Kidney tubule cell (primary cell): ENCODE measurements at regions not wholly inside any gene's neighbourhood (a gene's known extent, or its start where the extent isn't known, plus 50 kb on each side); places are given as distances from the start of the nearest gene placed in this dataset.
"Not testable (repeated sequence)": the region's sequence is repeated elsewhere in the genome, so short reads cannot be mapped to it uniquely, and the experiment has no call there.

Experiments
- DNase-seq: peaks from one replicate; pipeline ENCODE4 v3.0.0-alpha.2; 2018; ENCODE audit warnings: low spot score

DNA sequence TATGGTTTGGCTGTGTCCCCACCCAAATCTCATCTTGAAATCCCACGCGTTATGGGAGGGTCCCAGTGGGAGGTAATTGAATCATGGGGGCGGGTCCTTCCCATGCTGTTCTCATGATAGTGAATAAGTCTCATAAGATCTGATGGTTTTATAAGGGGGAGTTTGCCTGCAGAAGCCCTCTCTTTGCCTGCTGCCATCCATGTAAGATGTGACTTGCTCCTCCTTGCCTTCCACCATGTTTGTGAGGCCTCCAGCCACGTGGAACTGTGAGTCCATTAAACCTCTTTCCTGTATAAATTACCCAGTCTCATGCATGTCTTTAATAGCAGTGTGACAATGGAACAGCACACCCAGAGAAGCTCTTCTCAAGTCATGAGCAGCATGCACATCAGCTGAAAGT lies 119.1 kb upstream of the CARD11 start:
- not testable (repeated sequence) for DNase-seq

DNA sequence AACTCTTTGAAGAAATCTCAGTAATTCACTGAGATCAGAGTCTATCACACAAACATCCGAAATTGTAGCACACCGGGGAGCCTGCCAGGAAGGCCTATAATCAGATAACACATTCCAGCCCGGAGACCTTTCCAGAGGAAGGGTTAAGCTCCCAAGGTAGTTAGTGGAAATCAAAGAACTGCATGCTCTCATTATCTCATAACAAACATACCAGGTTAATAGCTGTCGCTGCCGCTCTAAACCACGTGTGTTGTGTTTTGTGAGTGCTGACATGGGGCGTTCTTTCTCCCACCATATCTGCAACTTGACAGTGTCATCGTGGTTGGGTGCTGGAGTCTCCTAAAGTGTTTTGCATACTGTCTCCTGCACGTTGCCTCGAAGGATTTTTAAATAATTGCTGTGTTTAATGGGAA lies 120.7 kb upstream of the CARD11 start:
- DNase-seq = no peak

DNA sequence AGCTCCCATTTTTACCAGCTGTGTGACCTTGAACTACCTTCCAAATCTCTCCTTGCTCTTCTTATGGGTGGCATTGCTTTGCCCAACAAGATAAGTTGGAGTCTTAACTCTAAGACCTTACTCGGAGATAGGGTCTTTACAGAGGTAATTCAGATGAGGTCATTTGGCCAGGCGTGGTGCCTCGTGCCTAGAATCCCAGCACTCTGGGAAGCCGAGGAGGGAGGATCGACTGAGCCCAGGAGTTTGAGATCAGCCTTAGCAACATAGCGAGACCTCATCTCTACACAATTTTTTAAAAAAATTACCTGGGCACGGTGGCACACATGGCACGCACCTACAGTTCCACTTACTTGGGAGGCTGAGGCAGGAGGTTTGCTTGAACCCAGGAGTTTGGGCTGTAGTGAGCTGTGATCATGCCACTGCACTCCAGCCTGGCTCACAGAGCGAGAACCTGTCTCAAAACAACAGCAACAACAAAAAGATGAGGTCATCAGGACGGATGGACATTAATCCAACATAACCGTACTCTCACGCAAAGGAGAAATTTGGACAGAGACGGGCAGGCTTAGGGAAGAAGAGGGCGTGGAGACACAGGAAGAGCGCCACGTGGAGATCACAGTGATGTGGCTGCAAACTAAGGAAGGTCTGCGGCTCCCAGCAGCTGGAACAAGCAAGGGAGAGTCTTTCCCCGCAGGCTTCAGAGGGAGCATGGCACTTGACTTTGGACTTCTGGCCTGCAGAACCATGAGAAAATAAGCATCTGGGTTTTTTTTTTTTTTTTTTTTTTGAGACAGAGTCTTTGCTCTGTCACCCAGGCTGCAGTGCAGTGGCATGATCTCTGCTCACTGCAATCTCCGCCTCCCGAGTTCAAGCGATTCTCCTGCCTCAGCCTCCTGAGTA lies 122.3 kb upstream of the CARD11 start:
- no peak for DNase-seq

DNA sequence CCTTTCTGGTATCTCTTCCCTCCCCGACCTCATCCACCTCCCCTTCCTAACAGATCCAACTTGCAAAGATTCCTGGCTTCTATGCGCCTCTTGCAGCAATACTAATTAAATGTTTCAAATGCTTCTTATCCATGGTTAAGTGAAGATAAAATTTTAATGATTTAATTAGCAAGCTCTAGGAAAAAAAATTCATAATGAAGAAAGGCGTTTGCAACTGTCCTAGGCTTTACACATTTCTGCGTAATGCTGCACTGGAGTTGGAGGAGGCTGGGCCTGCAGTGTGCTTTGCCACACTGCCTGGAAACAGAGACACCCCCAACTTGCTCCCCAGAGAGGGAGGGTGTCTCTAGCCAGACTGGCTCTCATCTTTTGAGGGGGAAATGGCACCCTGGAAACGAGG lies 123.9 kb upstream of the CARD11 start:
- no peak for DNase-seq

DNA sequence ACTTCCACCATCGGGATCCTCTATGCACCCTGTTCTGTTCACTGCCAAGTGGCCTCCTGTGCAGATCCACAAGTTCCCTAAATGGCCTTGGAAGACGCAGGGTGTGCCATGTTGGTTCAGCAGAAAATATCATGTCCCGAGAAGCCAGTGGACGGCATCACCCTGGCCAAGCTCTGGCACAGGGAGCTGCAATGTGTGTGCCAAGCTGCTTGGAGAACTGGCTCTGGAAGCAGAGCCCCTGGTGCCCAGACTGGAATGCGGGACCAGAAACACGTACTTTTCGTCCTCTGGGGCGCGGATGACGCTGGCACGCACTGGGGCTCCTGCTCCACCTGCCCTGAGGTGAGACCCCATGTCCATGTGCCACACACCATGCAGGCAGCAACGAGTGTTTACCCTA lies 124.7 kb upstream of the CARD11 start:
- DNase-seq = no peak

DNA sequence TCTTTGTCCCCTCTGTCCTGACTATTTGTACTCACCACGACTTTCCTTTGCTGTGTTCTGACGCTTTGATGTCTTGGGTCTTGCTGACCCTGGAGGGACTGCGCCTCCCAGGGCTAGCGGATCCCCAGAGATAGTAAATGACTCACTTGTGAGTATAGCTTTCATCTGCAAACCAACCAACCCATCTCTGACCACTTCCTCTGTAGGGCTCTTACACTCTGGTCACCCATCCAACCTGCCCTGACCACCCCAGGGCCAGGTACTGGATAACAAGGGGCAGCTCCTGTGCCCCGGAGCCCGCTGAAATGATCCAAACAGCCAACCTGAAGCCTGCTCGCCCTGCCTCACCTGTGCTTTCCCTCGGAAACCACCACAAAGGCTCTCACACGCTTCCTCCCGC lies 125.2 kb upstream of the CARD11 start:
- DNase-seq = peak; percentile 34

DNA sequence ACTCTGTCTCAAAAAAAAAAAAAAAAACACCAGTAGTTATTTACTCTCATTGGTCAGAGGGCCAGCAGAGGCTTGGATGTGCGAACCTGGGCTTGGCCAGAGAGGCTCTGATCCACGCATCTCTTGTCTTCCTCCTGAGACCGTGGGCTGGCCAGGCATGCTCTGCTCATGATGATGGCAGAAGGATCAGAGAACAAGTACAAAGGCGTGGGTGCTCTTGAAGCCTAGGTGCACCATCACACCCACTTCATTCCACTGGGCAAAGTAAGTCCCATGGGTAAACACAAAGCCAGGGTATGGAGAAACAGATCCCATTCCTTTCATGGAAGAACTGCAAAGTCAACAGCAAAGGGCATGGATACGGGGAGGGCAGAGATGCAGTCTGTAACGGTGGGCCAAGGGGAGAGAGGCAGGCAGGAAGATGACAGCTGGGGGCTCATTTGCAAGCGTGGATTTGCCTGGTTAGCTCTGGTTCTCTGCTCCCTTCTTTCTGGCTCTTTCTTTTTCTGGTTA lies 128.2 kb upstream of the SDK1 start:
- DNase-seq = no peak

DNA sequence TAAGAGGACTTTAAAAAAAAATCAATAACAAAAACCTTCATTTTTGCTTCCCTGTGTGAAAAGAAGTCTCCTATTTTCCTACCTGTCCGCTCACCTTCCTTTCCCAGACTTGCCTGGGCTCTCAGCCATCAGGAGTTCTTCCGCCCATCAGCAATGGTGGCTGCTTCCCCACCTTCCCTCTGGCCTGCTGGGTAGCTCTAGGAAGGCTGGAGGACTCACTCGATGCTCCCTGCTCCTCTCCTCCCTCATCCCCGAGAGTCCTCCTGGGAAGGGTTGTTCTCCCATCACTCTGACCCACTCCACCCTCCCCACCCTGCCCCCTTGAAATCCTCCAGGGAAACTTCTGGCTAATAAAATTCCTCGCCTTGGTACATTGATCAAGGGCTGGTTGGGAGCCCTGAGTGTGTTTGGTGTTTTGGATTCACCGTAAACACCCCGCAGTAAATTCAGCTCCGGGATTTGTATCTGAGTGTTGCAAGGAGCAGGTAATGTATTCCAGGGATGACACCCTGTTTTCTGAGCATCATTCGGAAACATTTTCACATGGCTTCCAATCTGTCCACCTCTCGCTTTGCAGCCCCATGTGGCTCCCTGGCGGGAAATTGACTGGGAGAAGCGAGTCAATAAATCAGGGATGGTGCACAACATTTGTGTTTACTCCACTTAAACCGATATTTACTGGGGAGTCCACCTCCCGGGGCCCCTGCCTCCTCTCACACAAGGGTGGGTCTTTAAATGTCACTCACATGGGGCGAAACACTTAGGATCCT lies 126.4 kb upstream of the SDK1 start:
- no peak for DNase-seq

DNA sequence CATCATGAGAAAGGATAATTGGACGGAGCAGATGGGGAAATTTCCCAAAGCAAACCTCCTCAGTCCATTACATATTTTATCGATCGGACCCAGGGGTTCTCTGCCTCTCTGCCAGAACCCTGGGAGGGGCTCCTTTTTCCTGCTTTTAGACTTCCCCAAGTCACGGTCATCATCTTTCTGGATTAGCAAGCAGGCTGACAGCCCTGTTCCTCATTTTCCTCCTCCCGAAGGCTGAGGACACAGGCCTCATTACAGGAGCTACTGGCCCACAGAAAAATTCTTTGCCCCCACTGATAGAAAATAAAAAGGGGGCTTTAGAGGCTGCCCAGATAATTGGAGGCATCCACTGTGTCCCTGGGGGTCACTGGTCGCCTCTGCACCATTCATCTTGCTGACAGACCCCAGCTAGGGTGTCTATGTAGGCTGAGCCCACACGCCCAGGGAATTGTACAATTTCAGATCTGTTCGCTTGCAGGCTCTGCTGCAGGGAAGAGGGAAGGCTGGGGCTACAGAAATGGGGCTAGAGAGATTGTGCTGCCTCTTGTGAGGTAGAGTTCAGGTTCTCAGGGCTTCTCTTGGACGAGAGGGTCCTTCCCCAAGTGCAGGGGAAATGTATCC lies 125.7 kb upstream of the SDK1 start:
- no peak for DNase-seq

DNA sequence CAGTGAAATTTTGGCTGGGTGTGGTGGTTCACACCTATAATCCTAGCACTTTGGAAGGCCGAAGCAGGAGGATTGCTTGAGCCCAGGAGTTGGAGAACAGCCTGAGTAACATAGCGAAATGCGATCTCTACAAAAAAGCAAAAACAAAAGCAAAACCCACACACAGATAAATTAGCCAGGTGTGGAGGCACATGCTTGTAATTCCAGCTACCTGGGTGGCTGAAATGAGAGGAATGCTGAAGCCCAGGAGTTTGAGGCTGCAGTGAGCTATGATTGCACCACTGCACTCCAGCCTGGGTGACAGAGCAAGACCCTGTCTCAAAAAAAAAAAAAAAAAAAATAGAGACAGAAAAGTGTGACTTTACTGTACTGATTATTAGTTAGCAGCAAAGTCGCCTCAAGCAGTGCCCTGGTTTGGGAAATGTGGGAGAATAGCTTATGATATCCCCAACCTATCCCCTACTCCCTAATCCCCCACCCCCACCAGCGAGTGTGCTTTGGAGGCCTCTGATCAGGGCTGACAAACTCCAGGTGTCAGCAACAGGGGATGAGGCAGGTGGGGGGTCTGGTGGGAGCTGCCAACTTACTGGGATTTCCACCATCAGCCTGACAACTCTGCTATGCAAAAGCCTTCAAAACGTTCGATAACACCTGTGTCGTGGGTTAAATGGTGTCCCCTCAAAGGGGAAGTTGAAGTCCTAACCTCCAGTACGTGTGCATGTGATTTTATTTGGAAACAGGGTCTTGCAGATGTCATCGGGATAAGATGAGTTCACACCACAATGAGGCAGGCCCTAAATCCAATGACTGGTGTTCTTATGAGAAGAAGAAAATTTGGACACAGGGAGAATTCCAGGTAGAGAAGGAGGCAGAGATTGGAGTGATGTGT lies 124.7 kb upstream of the SDK1 start:
- DNase-seq = no peak

DNA sequence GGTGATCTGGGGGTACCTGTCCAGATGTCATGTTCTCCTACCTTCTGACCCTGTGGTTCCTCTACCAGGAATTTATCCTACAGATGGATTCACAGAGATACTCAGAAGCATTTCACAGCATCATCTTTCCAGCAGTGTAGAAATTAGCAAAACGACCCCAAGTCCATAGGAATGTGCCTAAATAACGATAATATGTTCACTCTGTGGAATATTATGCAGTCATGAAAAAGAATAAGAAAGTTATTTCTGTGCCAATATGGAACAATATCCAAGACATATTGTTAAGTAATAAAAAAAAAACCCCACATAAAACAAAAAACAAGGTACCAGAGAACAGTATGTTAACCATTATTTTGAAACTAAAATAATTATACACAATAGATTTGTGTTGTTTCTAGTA lies 123.8 kb upstream of the SDK1 start:
- DNase-seq = no peak

DNA sequence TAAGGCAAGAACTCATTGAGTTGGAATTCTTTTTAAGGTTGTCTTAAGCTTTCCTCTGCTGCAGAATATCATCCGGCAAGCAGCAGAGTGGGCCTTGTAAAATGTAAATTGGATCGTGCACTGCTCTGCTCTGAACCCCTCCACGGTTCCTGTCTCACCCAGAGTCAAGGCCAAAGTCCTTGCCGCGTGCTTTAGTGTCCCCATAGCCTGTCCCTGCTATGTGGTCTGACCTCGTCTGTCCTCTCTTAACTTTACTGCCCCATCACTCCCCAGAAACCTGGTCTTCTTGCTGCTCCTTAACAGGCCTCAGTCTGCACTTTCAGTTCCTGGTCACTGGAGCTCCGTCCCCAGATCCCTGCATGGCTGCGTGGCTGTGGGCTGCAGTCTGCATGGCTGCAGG lies 121.6 kb upstream of the SDK1 start:
- DNase-seq = no peak

DNA sequence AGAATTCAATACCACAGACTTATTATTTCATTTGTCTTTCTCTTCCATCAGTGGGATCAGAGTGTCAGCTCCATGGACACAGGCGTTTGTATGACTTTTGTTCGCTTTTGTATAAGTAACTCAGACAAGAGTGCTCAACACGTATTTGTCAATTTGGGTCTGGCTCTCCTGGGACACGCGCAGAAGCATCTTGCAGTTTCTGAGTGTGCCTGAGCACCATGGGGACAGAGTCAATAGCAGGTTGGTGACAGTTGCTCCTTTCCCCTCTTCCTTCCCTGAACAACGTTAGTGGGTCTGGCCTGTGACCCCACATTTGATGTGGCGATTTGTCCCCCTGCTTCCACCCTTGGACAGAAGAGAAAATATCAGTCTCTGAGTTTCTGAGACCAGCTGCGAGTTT lies 120.4 kb upstream of the SDK1 start:
- DNase-seq = no peak

DNA sequence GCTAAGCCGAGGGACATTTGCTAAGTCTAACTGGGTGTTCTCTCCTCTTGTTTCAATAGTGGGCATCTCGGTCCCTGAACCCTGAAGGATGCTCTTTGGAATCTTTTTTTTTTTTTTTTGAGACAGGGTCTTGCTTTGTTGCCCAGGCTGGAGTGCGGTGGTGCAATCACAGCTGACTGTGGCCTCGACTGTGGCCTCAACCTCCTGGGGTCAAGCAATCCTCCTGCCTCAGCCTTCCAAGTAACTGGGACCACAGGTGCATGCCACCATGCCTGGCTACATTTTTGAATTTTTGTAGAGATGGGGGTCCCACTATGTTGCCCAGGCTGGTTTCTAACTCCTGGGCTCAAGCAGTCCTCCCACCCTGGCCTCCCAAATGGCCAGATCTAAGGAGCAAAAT lies 119.0 kb upstream of the SDK1 start:
- DNase-seq = not testable (repeated sequence)

DNA sequence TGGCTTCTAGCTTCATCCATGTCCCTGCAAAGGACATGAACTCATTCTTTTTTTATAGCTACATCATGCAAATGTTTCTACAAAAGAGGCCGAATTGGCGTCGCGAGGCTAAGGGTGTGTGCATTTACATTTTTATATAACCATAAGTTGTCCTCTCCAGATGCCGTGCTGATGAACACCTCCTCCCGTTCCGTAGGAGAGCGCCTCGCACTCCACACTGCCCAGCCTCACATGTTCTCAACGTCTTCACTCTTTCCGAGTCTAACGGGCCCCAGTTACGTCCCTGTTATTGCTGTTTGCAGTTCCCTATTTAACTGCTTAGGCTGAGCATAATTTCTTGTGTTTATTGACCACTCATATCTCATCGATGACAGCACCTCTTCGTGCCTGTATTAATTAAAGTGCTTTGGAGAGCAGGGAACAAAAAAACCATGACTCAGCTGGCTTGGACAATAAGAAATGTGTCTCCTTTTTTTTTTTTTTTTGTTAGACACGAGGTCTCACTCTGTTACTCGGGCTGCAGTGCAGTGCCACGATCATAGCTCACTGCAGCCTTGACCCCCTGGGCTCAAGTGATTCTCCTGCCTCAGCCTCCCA lies 113.5 kb upstream of the SDK1 start:
- no peak for DNase-seq

DNA sequence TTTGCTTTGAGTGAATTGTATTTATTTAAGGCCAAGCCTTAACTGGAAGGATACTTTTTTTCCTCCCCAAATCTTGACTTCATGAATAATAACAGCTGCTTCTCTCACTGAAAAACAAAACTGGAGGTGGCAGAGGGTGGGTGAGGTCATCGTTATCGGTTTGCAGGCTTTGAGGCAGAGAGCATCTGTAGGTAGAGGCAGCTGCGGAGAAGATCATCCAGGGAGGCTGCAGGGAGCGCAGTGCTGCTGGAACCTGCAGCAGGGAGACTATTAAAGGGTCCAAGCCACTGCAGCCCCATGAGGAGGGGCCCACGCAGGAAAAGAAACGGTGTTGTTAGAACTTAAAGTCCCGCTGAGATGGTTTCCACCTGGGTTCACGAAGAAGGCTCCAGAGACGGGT lies 112.1 kb upstream of the SDK1 start:
- DNase-seq = no peak

DNA sequence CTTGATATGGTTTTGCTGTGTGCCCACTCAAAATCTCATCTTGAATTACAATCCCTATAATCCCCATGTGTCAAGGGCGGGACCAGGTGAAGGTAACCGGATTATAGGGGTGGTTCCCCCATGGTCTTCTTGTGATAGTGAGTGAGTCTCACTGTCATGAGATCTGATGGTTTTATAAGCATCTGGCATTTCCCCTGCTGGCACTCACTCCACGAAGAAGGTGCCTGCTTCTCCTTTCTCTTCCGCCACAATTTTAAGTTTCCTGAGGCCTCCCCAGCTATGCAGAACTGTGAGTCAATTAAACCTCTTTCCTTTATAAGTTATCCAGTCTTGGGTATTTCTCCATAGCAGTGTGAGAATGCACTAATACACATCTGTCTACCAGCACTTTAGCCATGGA lies 109.5 kb upstream of the SDK1 start:
- DNase-seq = no peak

DNA sequence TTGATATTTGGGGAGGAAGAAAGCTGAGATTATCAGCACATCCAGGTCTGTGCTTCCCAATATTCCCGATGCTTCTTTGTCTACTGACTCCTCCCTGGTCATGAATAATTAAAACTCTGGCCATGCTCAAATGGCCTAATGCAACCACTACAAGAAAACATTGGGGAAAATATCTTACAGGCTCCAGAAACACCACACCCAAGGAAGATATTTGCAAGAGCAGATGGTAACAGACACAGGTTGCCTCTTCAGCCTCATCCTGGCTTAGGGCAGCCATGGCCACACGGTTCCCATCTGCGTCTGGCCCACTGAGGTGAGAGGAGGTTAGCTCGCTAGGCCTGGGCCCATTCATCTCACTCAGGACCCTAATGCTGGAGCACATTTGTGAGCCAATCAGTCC lies 108.4 kb upstream of the SDK1 start:
- DNase-seq = no peak

DNA sequence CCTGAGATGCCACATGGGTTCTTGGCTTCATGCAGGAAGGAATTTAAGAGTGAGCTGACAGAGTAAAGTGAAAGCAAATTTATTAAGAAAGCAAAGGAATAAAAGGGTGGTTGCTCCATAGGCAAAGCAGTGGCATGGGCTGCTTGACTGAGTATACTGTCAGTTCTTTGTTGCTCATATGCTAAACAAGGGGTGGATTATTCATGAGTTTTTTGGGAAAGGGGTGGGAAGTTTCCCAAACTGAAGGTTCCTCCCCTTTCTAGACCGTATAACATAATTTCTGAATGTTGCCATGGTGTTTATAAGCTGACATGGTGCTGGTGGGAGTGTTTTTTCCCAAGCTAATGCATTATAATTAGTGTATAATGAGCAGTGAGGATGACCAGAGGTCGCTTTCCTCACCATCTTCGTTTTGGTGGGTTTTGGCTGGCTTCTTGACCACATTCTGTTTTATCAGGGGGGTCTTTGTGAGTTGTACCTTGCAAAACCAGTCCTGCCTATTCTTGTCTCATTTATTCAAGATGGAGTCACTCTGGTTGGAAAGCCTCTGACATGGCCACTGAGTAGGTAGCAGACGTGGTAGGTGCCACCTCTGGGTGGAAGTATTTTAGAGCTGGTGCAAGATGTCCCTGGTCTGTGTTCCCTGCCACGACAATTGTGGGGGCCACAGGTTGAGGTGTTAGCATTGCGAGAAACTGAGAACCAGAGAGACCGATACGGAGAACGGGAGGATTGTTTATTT lies 107.5 kb upstream of the SDK1 start:
- peak; percentile 15 for DNase-seq

DNA sequence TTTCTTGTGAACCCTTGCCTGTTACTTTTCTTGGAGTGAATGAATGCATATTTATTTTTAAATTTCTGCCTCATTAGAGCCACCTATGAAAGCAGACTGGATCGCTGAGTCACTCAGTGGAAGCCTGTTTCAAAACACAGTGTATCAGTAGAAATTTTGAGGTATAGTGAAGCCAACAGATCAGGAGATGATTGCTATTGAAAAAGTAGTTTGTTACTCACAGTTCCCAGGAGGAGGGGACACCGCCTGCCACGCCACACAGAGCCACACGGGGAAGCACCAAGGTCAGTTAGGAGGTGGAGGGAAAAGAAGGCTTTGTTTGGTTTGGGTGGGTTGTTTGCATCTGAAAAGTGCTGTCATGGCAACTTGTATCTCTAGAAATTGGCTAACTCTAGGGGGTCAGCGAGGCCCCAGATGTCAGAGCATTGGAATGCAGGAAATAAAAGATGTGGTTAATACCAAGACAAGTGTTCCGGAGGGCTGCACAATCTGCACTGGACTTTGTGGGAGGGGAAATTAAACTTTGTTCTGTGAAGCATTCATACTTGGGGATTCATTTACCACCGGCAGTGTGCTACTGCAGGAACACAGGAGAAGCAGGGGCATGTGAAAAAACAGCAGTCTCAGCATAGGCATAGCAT lies 106.4 kb upstream of the SDK1 start:
- DNase-seq = peak; percentile 100
